ENCODE measurements at regions not wholly inside any gene's neighbourhood (a gene's known extent, or its start where the extent isn't known, plus 50 kb on each side); places are given as distances from the start of the nearest gene placed in this dataset.

GRCh38 chr4:66930206-66930605 is 615.1 kb downstream of the CENPC start:
- TF ChIP-seq SPI1 (IDR thresholded peaks at IDR 0.05; ENCODE audit: low read depth, low read length) (no peak), POLR2A (IDR thresholded peaks at IDR 0.05; ENCODE audit: low read depth, low read length) (no peak), POLR2AphosphoS5 (IDR thresholded peaks at IDR 0.05; ENCODE audit: low read depth, low read length) (no peak), TAF1 (IDR thresholded peaks at IDR 0.05; ENCODE audit: low read depth, low read length) (no peak)
